ENCODE measurements at regions not wholly inside any gene's neighbourhood (a gene's known extent, or its start where the extent isn't known, plus 50 kb on each side); places are given as distances from the start of the nearest gene placed in this dataset.

DNA sequence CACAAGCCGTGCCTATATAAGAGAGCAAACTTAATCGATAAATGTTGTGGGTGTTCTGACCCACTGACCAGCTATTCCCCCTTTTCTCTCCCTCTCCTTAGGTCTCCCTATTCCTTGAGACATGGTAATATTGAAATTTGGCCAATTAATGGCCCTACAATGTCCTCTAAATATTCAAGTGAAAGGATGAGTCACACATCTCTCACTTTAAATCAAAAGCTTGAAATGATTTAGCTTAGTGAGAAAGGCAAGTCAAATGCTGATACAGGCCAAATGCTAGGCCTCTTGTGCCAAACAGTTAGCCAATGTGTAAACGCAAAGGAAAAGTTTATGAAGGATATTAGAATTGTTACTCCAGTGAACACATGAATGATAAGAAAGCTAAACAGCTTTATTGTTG, 102.2 kb upstream of the CPNE8 start:
- Histone ChIP-seq H3K27ac (no peak overlapping the region), H3F3A (ENCODE audit: insufficient read depth) (no peaks in the 10 kb centered on the region), H3K9ac (no peak overlapping the region), H3K4me1 (ENCODE audit: insufficient read depth) (no peaks in the 10 kb centered on the region), H3K79me2 (ENCODE audit: insufficient read depth) (no peaks in the 10 kb centered on the region), H2AFZ (no peak overlapping the region), H3K36me3 (ENCODE audit: low read depth) (no peaks in the 10 kb centered on the region), H4K20me1 (ENCODE audit: insufficient read depth) (no peaks in the 10 kb centered on the region), H3K4me3 (no peak overlapping the region), H3K9me3 (ENCODE audit: low read depth) (no peaks in the 10 kb centered on the region), H3K9me2 (ENCODE audit: insufficient read depth) (no peaks in the 10 kb centered on the region), H3K4me2 (ENCODE audit: unreplicated experiment) (no peak overlapping the region), H3K27me3 (replicated peaks; ENCODE audit: insufficient read depth) (no peaks in the 10 kb centered on the region)
- no peak for DNase-seq
- in situ Hi-C loops (cut with MboI), result no loop called here
- no peak for TF ChIP-seq EZH2phosphoT487 (IDR thresholded peaks at IDR 0.05; ENCODE audit: insufficient read depth, low read depth)
- no peak for TF ChIP-seq EZH2 (IDR thresholded peaks at IDR 0.05; ENCODE audit: insufficient read depth, poor library complexity, severe bottlenecking)
- WGBS, 2 experiments (ENCODE audit: low coverage in 1 of 2, low lambda C conversion rate in 2 of 2, missing lambda C conversion rate in 2 of 2), result 31 to 32% methylated on average over 3 of the region's 3 CpGs

DNA sequence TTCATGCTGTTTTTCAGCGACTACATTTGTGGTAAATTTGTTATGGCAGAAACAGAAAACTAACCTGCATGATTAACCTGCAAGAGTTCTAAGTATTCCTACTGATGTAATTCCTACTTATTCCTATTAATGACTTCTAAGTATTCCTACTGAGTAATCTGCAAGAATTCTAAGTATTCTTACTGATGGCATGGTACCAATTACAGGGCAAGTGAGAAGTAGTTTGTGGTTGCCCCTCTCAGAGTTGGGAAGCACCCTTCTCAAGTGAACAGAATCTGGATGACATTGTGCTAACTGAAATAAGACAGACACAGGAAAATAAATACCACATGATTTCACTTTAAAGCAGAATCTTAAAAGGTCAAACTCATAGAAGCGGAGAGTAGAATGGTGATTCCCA, 100.9 kb upstream of the CPNE8 start:
- Histone ChIP-seq H3K4me2 (ENCODE audit: unreplicated experiment) (no peak overlapping the region), H3K9me3 (ENCODE audit: low read depth) (no peaks in the 10 kb centered on the region), H3K4me1 (ENCODE audit: insufficient read depth) (no peaks in the 10 kb centered on the region), H3K36me3 (ENCODE audit: low read depth) (no peaks in the 10 kb centered on the region), H3K9ac (no peak overlapping the region), H3K27me3 (replicated peaks; ENCODE audit: insufficient read depth) (no peaks in the 10 kb centered on the region), H3K4me3 (no peak overlapping the region), H2AFZ (no peak overlapping the region), H3K79me2 (ENCODE audit: insufficient read depth) (no peaks in the 10 kb centered on the region), H3K27ac (no peak overlapping the region), H3K9me2 (ENCODE audit: insufficient read depth) (no peaks in the 10 kb centered on the region), H4K20me1 (ENCODE audit: insufficient read depth) (no peaks in the 10 kb centered on the region), H3F3A (ENCODE audit: insufficient read depth) (no peaks in the 10 kb centered on the region)
- DNase-seq, result no peak
- no peak for TF ChIP-seq EZH2 (IDR thresholded peaks at IDR 0.05; ENCODE audit: insufficient read depth, poor library complexity, severe bottlenecking)
- in situ Hi-C loops (cut with MboI), result no loop called here
- WGBS, 2 experiments (ENCODE audit: low coverage in 1 of 2, low lambda C conversion rate in 2 of 2, missing lambda C conversion rate in 2 of 2), result 6 to 10% methylated on average over 2 of the region's 2 CpGs

DNA sequence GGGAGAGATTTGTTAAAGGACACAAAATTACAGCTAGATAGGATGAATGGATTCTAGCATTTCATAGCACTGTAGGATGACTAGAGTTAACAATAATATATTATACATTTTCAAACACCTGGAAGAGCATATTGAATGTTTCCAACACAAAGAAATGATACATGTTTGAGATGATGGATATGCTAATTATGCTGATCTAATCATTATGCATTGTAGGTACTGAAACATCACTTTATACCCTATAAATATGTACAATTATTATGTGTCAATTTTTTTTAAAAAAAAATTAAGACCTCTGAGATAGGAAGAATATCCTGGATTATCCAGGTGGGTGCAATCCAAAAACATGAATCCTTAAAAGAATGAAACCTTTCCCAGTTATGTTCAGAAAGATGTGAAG, 100.3 kb upstream of the CPNE8 start:
- Histone ChIP-seq H3K27me3 (replicated peaks; ENCODE audit: insufficient read depth) (no peaks in the 10 kb centered on the region), H3K4me1 (ENCODE audit: insufficient read depth) (no peaks in the 10 kb centered on the region), H3K9ac (no peak overlapping the region), H3K4me3 (no peak overlapping the region), H3F3A (ENCODE audit: insufficient read depth) (no peaks in the 10 kb centered on the region), H2AFZ (no peak overlapping the region), H4K20me1 (ENCODE audit: insufficient read depth) (no peaks in the 10 kb centered on the region), H3K9me3 (ENCODE audit: low read depth) (no peaks in the 10 kb centered on the region), H3K79me2 (ENCODE audit: insufficient read depth) (no peaks in the 10 kb centered on the region), H3K36me3 (ENCODE audit: low read depth) (no peaks in the 10 kb centered on the region), H3K4me2 (ENCODE audit: unreplicated experiment) (no peak overlapping the region), H3K27ac (no peak overlapping the region), H3K9me2 (ENCODE audit: insufficient read depth) (no peaks in the 10 kb centered on the region)
- TF ChIP-seq EZH2phosphoT487 (IDR thresholded peaks at IDR 0.05; ENCODE audit: insufficient read depth, low read depth), result no peak
- no peak for TF ChIP-seq EZH2 (IDR thresholded peaks at IDR 0.05; ENCODE audit: insufficient read depth, poor library complexity, severe bottlenecking)
- in situ Hi-C loops (cut with MboI), result no loop called here
- no peak for DNase-seq

GRCh38 chr12:39003541-39004155, 98.3 kb upstream of the CPNE8 start:
- no peak overlapping the region for H2AFZ ChIP-seq
- H4K20me1 ChIP-seq (ENCODE audit: insufficient read depth), result no peaks in the 10 kb centered on the region
- H3F3A ChIP-seq (ENCODE audit: insufficient read depth), result no peaks in the 10 kb centered on the region
- H3K4me1 ChIP-seq (ENCODE audit: insufficient read depth), result no peaks in the 10 kb centered on the region
- TF ChIP-seq EZH2phosphoT487 (IDR thresholded peaks at IDR 0.05; ENCODE audit: insufficient read depth, low read depth) (no peak), EZH2 (IDR thresholded peaks at IDR 0.05; ENCODE audit: insufficient read depth, poor library complexity, severe bottlenecking) (no peak)
- no peak overlapping the region for H3K4me2 ChIP-seq (ENCODE audit: unreplicated experiment)
- DNase-seq, result no peak
- H3K4me3 ChIP-seq, result no peak overlapping the region
- WGBS, 2 experiments (ENCODE audit: low coverage in 1 of 2, low lambda C conversion rate in 2 of 2, missing lambda C conversion rate in 2 of 2), result 15 to 16% methylated on average over 3 of the region's 3 CpGs
- H3K9ac ChIP-seq, result no peak overlapping the region
- no peaks in the 10 kb centered on the region for H3K27me3 ChIP-seq (replicated peaks; ENCODE audit: insufficient read depth)
- no peaks in the 10 kb centered on the region for H3K9me3 ChIP-seq (ENCODE audit: low read depth)
- H3K79me2 ChIP-seq (ENCODE audit: insufficient read depth), result no peaks in the 10 kb centered on the region
- no peaks in the 10 kb centered on the region for H3K9me2 ChIP-seq (ENCODE audit: insufficient read depth)
- in situ Hi-C loops (cut with MboI), result no loop called here
- H3K27ac ChIP-seq, result no peak overlapping the region
- H3K36me3 ChIP-seq (ENCODE audit: low read depth), result no peaks in the 10 kb centered on the region

GRCh38 chr12:39000370-39000769, 95.0 kb upstream of the CPNE8 start:
- Histone ChIP-seq H2AFZ (no peak overlapping the region), H3K4me1 (ENCODE audit: insufficient read depth) (no peaks in the 10 kb centered on the region), H3K9ac (no peak overlapping the region), H3K4me2 (ENCODE audit: unreplicated experiment) (no peak overlapping the region), H3F3A (ENCODE audit: insufficient read depth) (no peaks in the 10 kb centered on the region), H3K4me3 (no peak overlapping the region), H3K36me3 (ENCODE audit: low read depth) (no peaks in the 10 kb centered on the region), H4K20me1 (ENCODE audit: insufficient read depth) (no peaks in the 10 kb centered on the region), H3K27me3 (replicated peaks; ENCODE audit: insufficient read depth) (no peaks in the 10 kb centered on the region), H3K79me2 (ENCODE audit: insufficient read depth) (no peaks in the 10 kb centered on the region), H3K27ac (no peak overlapping the region), H3K9me3 (ENCODE audit: low read depth) (no peaks in the 10 kb centered on the region), H3K9me2 (ENCODE audit: insufficient read depth) (no peaks in the 10 kb centered on the region)
- DNase-seq, result no peak
- in situ Hi-C loops (cut with MboI), result no loop called here
- TF ChIP-seq EZH2 (IDR thresholded peaks at IDR 0.05; ENCODE audit: insufficient read depth, poor library complexity, severe bottlenecking) (no peak), EZH2phosphoT487 (IDR thresholded peaks at IDR 0.05; ENCODE audit: insufficient read depth, low read depth) (no peak)
- 15 to 25% methylated on average over 3 of the region's 3 CpGs for WGBS, 2 experiments (ENCODE audit: low coverage in 1 of 2, low lambda C conversion rate in 2 of 2, missing lambda C conversion rate in 2 of 2)
